ENCODE measurements at regions not wholly inside any gene's neighbourhood (a gene's known extent, or its start where the extent isn't known, plus 50 kb on each side); places are given as distances from the start of the nearest gene placed in this dataset.

DNA sequence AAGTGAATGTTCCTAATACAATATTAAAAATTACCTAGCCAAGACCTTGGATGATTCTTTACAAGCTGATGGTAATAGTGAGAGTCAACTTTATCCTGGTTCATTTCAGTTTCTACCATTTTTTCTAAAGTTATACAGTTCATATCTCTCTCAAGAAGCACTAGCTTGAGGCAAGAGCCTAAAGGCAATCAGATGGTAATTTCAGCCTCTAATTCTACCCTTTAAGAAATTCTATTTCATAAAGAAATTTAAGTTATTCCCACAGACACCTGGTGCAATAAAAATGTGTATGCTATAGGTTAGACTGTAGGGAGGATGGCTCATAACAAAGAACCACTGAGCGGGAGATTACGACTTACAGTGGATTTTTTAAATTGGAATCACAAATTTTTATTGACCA, 984.2 kb upstream of the ADGRL3 start:
- no TSS peak for BruUV-seq (replicated peaks)
- no peak for TF ChIP-seq EZH2phosphoT487 (IDR thresholded peaks at IDR 0.05; ENCODE audit: borderline replicate concordance, low read length)
- no peak for TF ChIP-seq EZH2 (IDR thresholded peaks at IDR 0.05; ENCODE audit: low read length, unreplicated experiment)
- TF ChIP-seq, protein P1, sequence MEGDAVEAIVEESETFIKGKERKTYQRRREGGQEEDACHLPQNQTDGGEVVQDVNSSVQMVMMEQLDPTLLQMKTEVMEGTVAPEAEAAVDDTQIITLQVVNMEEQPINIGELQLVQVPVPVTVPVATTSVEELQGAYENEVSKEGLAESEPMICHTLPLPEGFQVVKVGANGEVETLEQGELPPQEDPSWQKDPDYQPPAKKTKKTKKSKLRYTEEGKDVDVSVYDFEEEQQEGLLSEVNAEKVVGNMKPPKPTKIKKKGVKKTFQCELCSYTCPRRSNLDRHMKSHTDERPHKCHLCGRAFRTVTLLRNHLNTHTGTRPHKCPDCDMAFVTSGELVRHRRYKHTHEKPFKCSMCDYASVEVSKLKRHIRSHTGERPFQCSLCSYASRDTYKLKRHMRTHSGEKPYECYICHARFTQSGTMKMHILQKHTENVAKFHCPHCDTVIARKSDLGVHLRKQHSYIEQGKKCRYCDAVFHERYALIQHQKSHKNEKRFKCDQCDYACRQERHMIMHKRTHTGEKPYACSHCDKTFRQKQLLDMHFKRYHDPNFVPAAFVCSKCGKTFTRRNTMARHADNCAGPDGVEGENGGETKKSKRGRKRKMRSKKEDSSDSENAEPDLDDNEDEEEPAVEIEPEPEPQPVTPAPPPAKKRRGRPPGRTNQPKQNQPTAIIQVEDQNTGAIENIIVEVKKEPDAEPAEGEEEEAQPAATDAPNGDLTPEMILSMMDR (conservative IDR thresholded peaks at IDR 0.05; ENCODE audit: low read depth, low read length), result no peak
- H3F3A ChIP-seq (ENCODE audit: low read length, unreplicated experiment), result no peaks in the 10 kb centered on the region
- no peaks in the 10 kb centered on the region for H3K79me2 ChIP-seq (ENCODE audit: low read length)
- ChIA-PET CTCF (no interaction called here), POLR2A (ENCODE audit: unreplicated experiment) (no interaction called here)
- no peaks in the 10 kb centered on the region for H4K20me1 ChIP-seq (ENCODE audit: low read length)
- ATAC-seq (no peak), DNase-seq (no peak)
- H3K9ac ChIP-seq (ENCODE audit: low read length), result no peak overlapping the region
- H3K36me3 ChIP-seq (ENCODE audit: low read depth, low read length), result no peaks in the 10 kb centered on the region
- no peaks in the 10 kb centered on the region for H3K9me2 ChIP-seq (replicated peaks; ENCODE audit: low read length)
- intact Hi-C loops (cut with micrococcal nuclease), result loop anchor here (10.0 kb wide), 1 partner anchor 99 kb away; no protein-coding TSS in a partner anchor
- no peaks in the 10 kb centered on the region for H3K4me1 ChIP-seq (ENCODE audit: insufficient read depth, low read length)
- H3K4me3 ChIP-seq (ENCODE audit: low read length), result no peak overlapping the region
- no peak overlapping the region for H3K4me2 ChIP-seq (ENCODE audit: low read length)
- no peaks in the 10 kb centered on the region for H3K9me3 ChIP-seq (ENCODE audit: low read length)
- no peaks in the 10 kb centered on the region for H3K27me3 ChIP-seq (ENCODE audit: low read length)
- no peak overlapping the region for H2AFZ ChIP-seq (ENCODE audit: low read length)
- no peak overlapping the region for H3K27ac ChIP-seq (ENCODE audit: low read length)

DNA sequence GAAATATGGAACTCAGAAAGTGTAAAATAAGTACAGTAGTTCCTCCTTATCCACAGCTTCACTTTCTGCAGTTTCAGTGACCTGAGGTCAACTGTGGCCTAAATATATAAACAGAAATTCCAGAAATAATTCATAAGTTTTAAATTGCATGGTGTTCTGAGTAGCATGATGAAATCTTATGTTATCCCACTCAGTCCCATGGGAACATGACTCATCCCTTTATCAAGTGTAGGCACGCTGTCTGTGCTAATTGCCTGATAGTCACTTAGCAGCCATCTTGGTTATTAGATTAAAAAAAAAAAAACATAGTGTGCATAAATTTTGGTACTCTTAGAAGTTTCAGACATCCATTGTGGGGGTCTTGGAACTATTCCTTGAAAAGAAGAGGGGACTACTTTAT, 983.4 kb upstream of the ADGRL3 start:
- Histone ChIP-seq H3K4me2 (ENCODE audit: low read length) (no peak overlapping the region), H3K9me2 (replicated peaks; ENCODE audit: low read length) (no peaks in the 10 kb centered on the region), H3F3A (ENCODE audit: low read length, unreplicated experiment) (no peaks in the 10 kb centered on the region), H3K27ac (ENCODE audit: low read length) (no peak overlapping the region), H3K9ac (ENCODE audit: low read length) (no peak overlapping the region), H3K79me2 (ENCODE audit: low read length) (no peaks in the 10 kb centered on the region), H2AFZ (ENCODE audit: low read length) (no peak overlapping the region), H3K4me1 (ENCODE audit: insufficient read depth, low read length) (no peaks in the 10 kb centered on the region), H3K36me3 (ENCODE audit: low read depth, low read length) (no peaks in the 10 kb centered on the region), H4K20me1 (ENCODE audit: low read length) (no peaks in the 10 kb centered on the region), H3K9me3 (ENCODE audit: low read length) (no peaks in the 10 kb centered on the region), H3K4me3 (ENCODE audit: low read length) (no peak overlapping the region), H3K27me3 (ENCODE audit: low read length) (no peaks in the 10 kb centered on the region)
- no TSS peak for BruUV-seq (replicated peaks)
- intact Hi-C loops (cut with micrococcal nuclease), result loop anchor here (10.0 kb wide), 1 partner anchor 98 kb away; no protein-coding TSS in a partner anchor
- ATAC-seq, result no peak
- DNase-seq, result no peak
- CTCF ChIA-PET, result no interaction called here
- no peak for TF ChIP-seq EZH2 (IDR thresholded peaks at IDR 0.05; ENCODE audit: low read length, unreplicated experiment)
- POLR2A ChIA-PET (ENCODE audit: unreplicated experiment), result no interaction called here

DNA sequence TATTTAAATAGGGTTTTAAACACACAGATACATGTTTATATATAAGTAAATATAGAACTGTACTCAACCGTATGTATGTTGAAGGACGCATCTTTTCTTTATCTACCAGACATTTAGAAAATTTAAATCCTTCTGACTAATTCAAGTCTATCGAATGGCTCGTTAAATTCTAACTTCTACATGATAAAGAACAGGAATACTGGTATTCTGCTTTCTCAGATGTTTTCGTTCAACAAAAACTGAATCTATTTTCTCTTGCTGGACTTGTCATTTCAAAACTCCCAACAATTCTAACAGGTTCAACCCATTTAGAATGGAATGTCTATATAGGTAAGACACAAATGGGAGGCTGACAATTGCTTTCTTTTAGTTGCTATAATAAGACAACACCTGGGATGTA, 978.3 kb upstream of the ADGRL3 start:
- H2AFZ ChIP-seq (ENCODE audit: low read length), result no peak overlapping the region
- ATAC-seq (no peak), DNase-seq (no peak)
- H3K9ac ChIP-seq (ENCODE audit: low read length), result no peak overlapping the region
- intact Hi-C loops (cut with micrococcal nuclease), result no loop called here
- ChIA-PET POLR2A (ENCODE audit: unreplicated experiment) (no interaction called here), CTCF (no interaction called here)
- no peaks in the 10 kb centered on the region for H3K9me3 ChIP-seq (ENCODE audit: low read length)
- TF ChIP-seq, protein P1 (conservative IDR thresholded peaks at IDR 0.05; ENCODE audit: low read depth, low read length), result no peak
- TF ChIP-seq EZH2phosphoT487 (IDR thresholded peaks at IDR 0.05; ENCODE audit: borderline replicate concordance, low read length) (no peak), EZH2 (IDR thresholded peaks at IDR 0.05; ENCODE audit: low read length, unreplicated experiment) (no peak)
- no peak overlapping the region for H3K4me2 ChIP-seq (ENCODE audit: low read length)
- no peaks in the 10 kb centered on the region for H3K27me3 ChIP-seq (ENCODE audit: low read length)
- H3F3A ChIP-seq (ENCODE audit: low read length, unreplicated experiment), result no peaks in the 10 kb centered on the region
- no peaks in the 10 kb centered on the region for H4K20me1 ChIP-seq (ENCODE audit: low read length)
- no peaks in the 10 kb centered on the region for H3K79me2 ChIP-seq (ENCODE audit: low read length)
- BruUV-seq (replicated peaks), result no TSS peak
- no peak overlapping the region for H3K4me3 ChIP-seq (ENCODE audit: low read length)
- no peak overlapping the region for H3K27ac ChIP-seq (ENCODE audit: low read length)
- no peaks in the 10 kb centered on the region for H3K4me1 ChIP-seq (ENCODE audit: insufficient read depth, low read length)
- no peaks in the 10 kb centered on the region for H3K9me2 ChIP-seq (replicated peaks; ENCODE audit: low read length)
- no peaks in the 10 kb centered on the region for H3K36me3 ChIP-seq (ENCODE audit: low read depth, low read length)

All from PC-3 (cell line).